ENCODE measurements at regions not wholly inside any gene's neighbourhood (a gene's known extent, or its start where the extent isn't known, plus 50 kb on each side); places are given as distances from the start of the nearest gene placed in this dataset.

GRCh38 chr3:18500322-18500721 lies 75.2 kb upstream of the SATB1 start:
- Histone ChIP-seq H3K14ac (ENCODE audit: insufficient read depth, low read length) (no peak overlapping the region), H2BK12ac (ENCODE audit: insufficient read length, low read depth, low read length) (no peak overlapping the region), H3K27ac (ENCODE audit: insufficient read length, low read depth, low read length) (no peak overlapping the region), H4K91ac (ENCODE audit: insufficient read length, low read depth, low read length) (no peak overlapping the region), H3K23me2 (ENCODE audit: insufficient read length, low read depth, low read length, poor library complexity, severe bottlenecking) (no peaks in the 10 kb centered on the region), H2BK5ac (ENCODE audit: insufficient read length, low read length) (no peak overlapping the region), H3K9me3 (ENCODE audit: control insufficient read depth, low read depth, low read length) (no peaks in the 10 kb centered on the region), H3K4me1 (ENCODE audit: insufficient read depth, low read length) (no peaks in the 10 kb centered on the region; the same call in 1 of the 2 replicates), H4K5ac (ENCODE audit: insufficient read length, low read depth, low read length) (no peak overlapping the region), H3K79me1 (ENCODE audit: insufficient read depth, low read depth, low read length, poor library complexity, severe bottlenecking) (no peaks in the 10 kb centered on the region), H3K4me2 (ENCODE audit: insufficient read depth, insufficient read length, low read length) (no peak overlapping the region), H2BK120ac (ENCODE audit: low read depth, low read length, poor library complexity, severe bottlenecking) (no peak overlapping the region), H3T11ph (ENCODE audit: low read length) (no peak overlapping the region), H2AK5ac (ENCODE audit: insufficient read length, low read length) (no peak overlapping the region), H4K20me1 (ENCODE audit: control insufficient read depth, insufficient read depth, insufficient read length) (no peaks in the 10 kb centered on the region), H2AFZ (ENCODE audit: low read length) (no peak overlapping the region), H3K79me2 (ENCODE audit: insufficient read depth, low read length) (no peaks in the 10 kb centered on the region), H3K23ac (ENCODE audit: insufficient read length, low read depth, low read length) (no peak overlapping the region), H4K8ac (replicated peaks; ENCODE audit: insufficient read length, low read depth, low read length) (no peak overlapping the region), H3K56ac (ENCODE audit: insufficient read length, low read depth, low read length) (no peak overlapping the region), H3K27me3 (ENCODE audit: insufficient read depth, low read length) (no peaks in the 10 kb centered on the region), H3K4ac (ENCODE audit: low read depth, low read length) (no peak overlapping the region), H3K18ac (ENCODE audit: insufficient read length, low read depth, low read length) (no peak overlapping the region), H2BK20ac (ENCODE audit: low read depth, low read length, poor library complexity, severe bottlenecking) (no peak overlapping the region), H3K9ac (ENCODE audit: extremely low read depth, insufficient read length, low read length) (no peak overlapping the region), H2BK15ac (ENCODE audit: low read depth, low read length) (no peak overlapping the region)
- Mint-ChIP-seq H3K36me3 (ENCODE audit: insufficient read depth in 1 of 3, low read depth in 3 of 3) (no peaks in the 10 kb centered on the region), H3K4me1 (peaks cover 22 to 33% of the 10 kb centered on the region in 2 experiments), H3K27ac (no peak overlapping the region), H3K27me3 (ENCODE audit: low read depth) (no peaks in the 10 kb centered on the region), H3K4me3 (no peak overlapping the region), H3K9me3 (no peaks in the 10 kb centered on the region)
- no peak for TF ChIP-seq CTCF (conservative IDR thresholded peaks at IDR 0.05)
- no peak for DNase-seq
- no CpG with 5 or more reads among the region's 2 CpGs for WGBS (ENCODE audit: extremely low coverage, insufficient read length, low lambda C conversion rate)
